ENCODE measurements at regions not wholly inside any gene's neighbourhood (a gene's known extent, or its start where the extent isn't known, plus 50 kb on each side); places are given as distances from the start of the nearest gene placed in this dataset.

DNA sequence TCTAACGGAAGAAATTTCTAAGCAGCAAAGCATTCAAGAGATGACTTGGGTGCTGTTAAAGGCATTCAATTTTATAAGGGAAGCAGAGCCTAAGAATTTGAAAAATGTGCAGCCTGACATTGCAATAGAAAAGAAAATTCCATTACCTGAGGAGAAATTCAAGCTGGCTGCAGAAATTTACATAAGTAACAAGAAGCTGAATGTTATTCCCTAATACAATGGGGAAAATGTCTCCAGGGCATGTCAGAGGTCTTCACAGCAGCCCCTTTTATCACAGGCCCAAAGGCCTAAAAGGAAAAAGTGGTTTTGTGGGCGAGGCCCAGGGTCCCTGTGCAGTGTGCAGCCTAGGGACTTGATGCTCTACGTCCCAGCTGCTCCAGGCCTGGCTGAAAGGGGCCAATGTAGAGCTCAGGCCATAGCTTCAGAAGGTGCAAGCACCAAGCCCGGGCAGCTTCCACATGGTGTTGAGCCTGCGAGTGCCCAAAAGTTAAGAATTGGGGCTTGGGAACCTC, 306.7 kb downstream of the RDH14 start:
- H3K18ac ChIP-seq (ENCODE audit: insufficient read length, low read depth, low read length): no peak overlapping the region
- no peak overlapping the region for H3K27ac ChIP-seq (ENCODE audit: insufficient read length, low read depth, low read length)
- H3K27me3 ChIP-seq (ENCODE audit: insufficient read depth, low read length): no peaks in the 10 kb centered on the region
- Mint-ChIP-seq H3K36me3 (ENCODE audit: insufficient read depth in 1 of 3, low read depth in 3 of 3) (peaks cover 0 to 3% (median 2%) of the 10 kb centered on the region in 3 experiments; a peak in 2 of 7 replicates), H3K27me3 (ENCODE audit: low read depth) (no peaks in the 10 kb centered on the region), H3K27ac (peak overlapping the region in 1 of 3 experiments; percentile 70; a peak in 1 of 7 replicates), H3K4me1 (peaks cover 12 to 13% of the 10 kb centered on the region in 2 experiments), H3K9me3 (peaks cover 7 to 10% of the 10 kb centered on the region in 2 experiments; a peak in 4 of 5 replicates), H3K4me3 (no peak overlapping the region)
- no peak overlapping the region for H3K4ac ChIP-seq (ENCODE audit: low read depth, low read length)
- H3K9me3 ChIP-seq (ENCODE audit: control insufficient read depth, low read depth, low read length): no peaks in the 10 kb centered on the region
- no peak overlapping the region for H3T11ph ChIP-seq (ENCODE audit: low read length)
- H3K4me2 ChIP-seq (ENCODE audit: insufficient read depth, insufficient read length, low read length): no peak overlapping the region
- H3K56ac ChIP-seq (ENCODE audit: insufficient read length, low read depth, low read length): no peak overlapping the region
- no peak overlapping the region for H4K5ac ChIP-seq (ENCODE audit: insufficient read length, low read depth, low read length)
- H3K79me2 ChIP-seq (ENCODE audit: insufficient read depth, low read length): no peaks in the 10 kb centered on the region
- no peak overlapping the region for H4K91ac ChIP-seq (ENCODE audit: insufficient read length, low read depth, low read length)
- no peaks in the 10 kb centered on the region for H3K79me1 ChIP-seq (ENCODE audit: insufficient read depth, low read depth, low read length, poor library complexity, severe bottlenecking)
- no peak overlapping the region for H2BK15ac ChIP-seq (ENCODE audit: low read depth, low read length)
- H4K8ac ChIP-seq (replicated peaks; ENCODE audit: insufficient read length, low read depth, low read length): no peak overlapping the region
- no peak overlapping the region for H2AK5ac ChIP-seq (ENCODE audit: insufficient read length, low read length)
- no CpG with 5 or more reads among the region's 5 CpGs for WGBS (ENCODE audit: extremely low coverage, insufficient read length, low lambda C conversion rate)
- no peak overlapping the region for H2BK120ac ChIP-seq (ENCODE audit: low read depth, low read length, poor library complexity, severe bottlenecking)
- no peak overlapping the region for H2BK5ac ChIP-seq (ENCODE audit: insufficient read length, low read length)
- no peaks in the 10 kb centered on the region for H4K20me1 ChIP-seq (ENCODE audit: control insufficient read depth, insufficient read depth, insufficient read length)
- TF ChIP-seq, protein P1, sequence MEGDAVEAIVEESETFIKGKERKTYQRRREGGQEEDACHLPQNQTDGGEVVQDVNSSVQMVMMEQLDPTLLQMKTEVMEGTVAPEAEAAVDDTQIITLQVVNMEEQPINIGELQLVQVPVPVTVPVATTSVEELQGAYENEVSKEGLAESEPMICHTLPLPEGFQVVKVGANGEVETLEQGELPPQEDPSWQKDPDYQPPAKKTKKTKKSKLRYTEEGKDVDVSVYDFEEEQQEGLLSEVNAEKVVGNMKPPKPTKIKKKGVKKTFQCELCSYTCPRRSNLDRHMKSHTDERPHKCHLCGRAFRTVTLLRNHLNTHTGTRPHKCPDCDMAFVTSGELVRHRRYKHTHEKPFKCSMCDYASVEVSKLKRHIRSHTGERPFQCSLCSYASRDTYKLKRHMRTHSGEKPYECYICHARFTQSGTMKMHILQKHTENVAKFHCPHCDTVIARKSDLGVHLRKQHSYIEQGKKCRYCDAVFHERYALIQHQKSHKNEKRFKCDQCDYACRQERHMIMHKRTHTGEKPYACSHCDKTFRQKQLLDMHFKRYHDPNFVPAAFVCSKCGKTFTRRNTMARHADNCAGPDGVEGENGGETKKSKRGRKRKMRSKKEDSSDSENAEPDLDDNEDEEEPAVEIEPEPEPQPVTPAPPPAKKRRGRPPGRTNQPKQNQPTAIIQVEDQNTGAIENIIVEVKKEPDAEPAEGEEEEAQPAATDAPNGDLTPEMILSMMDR (conservative IDR thresholded peaks at IDR 0.05): no peak
- H2AFZ ChIP-seq (ENCODE audit: low read length): no peak overlapping the region
- H3K9ac ChIP-seq (ENCODE audit: extremely low read depth, insufficient read length, low read length): no peak overlapping the region
- no peak overlapping the region; the same call in 1 of the 2 replicates for H3K14ac ChIP-seq (ENCODE audit: insufficient read depth, low read length)
- H3K4me1 ChIP-seq (ENCODE audit: insufficient read depth, low read length): no peaks in the 10 kb centered on the region
- DNase-seq: peak; percentile 25
- H3K23ac ChIP-seq (ENCODE audit: insufficient read length, low read depth, low read length): no peak overlapping the region
- no peak overlapping the region for H2BK20ac ChIP-seq (ENCODE audit: low read depth, low read length, poor library complexity, severe bottlenecking)
- no peak overlapping the region for H2BK12ac ChIP-seq (ENCODE audit: insufficient read length, low read depth, low read length)
- H3K23me2 ChIP-seq (ENCODE audit: insufficient read length, low read depth, low read length, poor library complexity, severe bottlenecking): no peaks in the 10 kb centered on the region
